Thyroid gland (tissue), 4 donors: ENCODE measurements at regions not wholly inside any gene's neighbourhood (a gene's known extent, or its start where the extent isn't known, plus 50 kb on each side); places are given as distances from the start of the nearest gene placed in this dataset.

Source experiments
- DNase-seq, 2 donors: peaks; one replicate each; pipeline ENCODE4 v3.0.0-alpha.2; 2019
- H3K27ac ChIP-seq, 3 donors: fragments of 200-600 bp; sonication (generic); 1 replicate in 2 of 3; 2 replicates in 1 of 3; pipeline ENCODE4 v1.5.1; 2016 to 2019; ENCODE audit warnings: mild to moderate bottlenecking in 1 of 3, moderate library complexity in 1 of 3
- H3K27me3 ChIP-seq: fragments of 200-600 bp; sonication (generic); one replicate; pipeline ENCODE4 v1.5.1; 2019
- H3K36me3 ChIP-seq, 2 donors: fragments of 200-600 bp; sonication (generic); one replicate each; pipeline ENCODE4 v1.5.1; 2016 to 2019
- H3K4me1 ChIP-seq, 2 donors: fragments of 200-600 bp; sonication (generic); one replicate each; pipeline ENCODE4 v1.5.1; 2017 to 2019
- H3K4me3 ChIP-seq, 3 donors: fragments of 200-600 bp; sonication (generic); replicated peaks in 1 of 3; 1 replicate in 2 of 3; 2 replicates in 1 of 3; pipeline ENCODE4 v1.5.1; 2016; ENCODE audit warnings: mild to moderate bottlenecking in 1 of 3
- H3K9me3 ChIP-seq: fragments of 200-600 bp; sonication (generic); one replicate; pipeline ENCODE4 v1.5.1; 2017
- POLR2A ChIP-seq, 2 donors: fragments of 450-650 bp; IDR thresholded peaks; one replicate each; pipeline ENCODE4 v1.6.1; 2017; ENCODE audit warnings: antibody characterized with exemption in 2 of 2, mild to moderate bottlenecking in 2 of 2, moderate library complexity in 1 of 2
- WGBS, 2 donors: methylation state at CpG; one replicate each; pipeline ENCODE4 v1.1.5; 2017; 5-methylcytosine and 5-hydroxymethylcytosine counted together
- intact Hi-C: fragments of 100-400 bp; cut with DNase I; formaldehyde crosslinking; loops from one replicate; pipeline ENCODE4 v1.15.1; 2023
- TF ChIP-seq, protein P1 (sequence below), 6 experiments: fragments of 200-600 bp in 3 of 6; fragments of 450-650 bp in 3 of 6; sonication (generic) in 3 of 6; IDR thresholded peaks; one replicate each; pipeline ENCODE4 v1.5.1; 2016 to 2019; ENCODE audit warnings: antibody characterized with exemption in 6 of 6, mild to moderate bottlenecking in 2 of 6, inconsistent platforms in 1 of 6, moderate library complexity in 1 of 6

- no peak for DNase-seq
- intact Hi-C loops = no loop called here
- H3K9me3 ChIP-seq = no peaks in the 10 kb centered on the region
- no peaks in the 10 kb centered on the region for H3K27me3 ChIP-seq
- no peak overlapping the region for H3K27ac ChIP-seq
- WGBS, 2 donors = 0% methylated on average over 1 of the region's 1 CpG
- no peaks in the 10 kb centered on the region for H3K36me3 ChIP-seq
- H3K4me3 ChIP-seq = no peak overlapping the region
- H3K4me1 ChIP-seq = peaks cover 0 to 2% of the 10 kb centered on the region in 2 donors
- no peak for TF ChIP-seq POLR2A (IDR thresholded peaks at IDR 0.05)
- TF ChIP-seq, protein P1, sequence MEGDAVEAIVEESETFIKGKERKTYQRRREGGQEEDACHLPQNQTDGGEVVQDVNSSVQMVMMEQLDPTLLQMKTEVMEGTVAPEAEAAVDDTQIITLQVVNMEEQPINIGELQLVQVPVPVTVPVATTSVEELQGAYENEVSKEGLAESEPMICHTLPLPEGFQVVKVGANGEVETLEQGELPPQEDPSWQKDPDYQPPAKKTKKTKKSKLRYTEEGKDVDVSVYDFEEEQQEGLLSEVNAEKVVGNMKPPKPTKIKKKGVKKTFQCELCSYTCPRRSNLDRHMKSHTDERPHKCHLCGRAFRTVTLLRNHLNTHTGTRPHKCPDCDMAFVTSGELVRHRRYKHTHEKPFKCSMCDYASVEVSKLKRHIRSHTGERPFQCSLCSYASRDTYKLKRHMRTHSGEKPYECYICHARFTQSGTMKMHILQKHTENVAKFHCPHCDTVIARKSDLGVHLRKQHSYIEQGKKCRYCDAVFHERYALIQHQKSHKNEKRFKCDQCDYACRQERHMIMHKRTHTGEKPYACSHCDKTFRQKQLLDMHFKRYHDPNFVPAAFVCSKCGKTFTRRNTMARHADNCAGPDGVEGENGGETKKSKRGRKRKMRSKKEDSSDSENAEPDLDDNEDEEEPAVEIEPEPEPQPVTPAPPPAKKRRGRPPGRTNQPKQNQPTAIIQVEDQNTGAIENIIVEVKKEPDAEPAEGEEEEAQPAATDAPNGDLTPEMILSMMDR (IDR thresholded peaks at IDR 0.05) = no peak
Measured at GRCh38 chr10:30778769-30779168, 149.2 kb upstream of the LYZL2 start.

GRCh38 chr10:30775779-30776591 is 146.4 kb upstream of the LYZL2 start:
- no peaks in the 10 kb centered on the region for H3K27me3 ChIP-seq
- 70 to 85% methylated on average over 10 of the region's 10 CpGs for WGBS, 2 donors
- intact Hi-C loops = no loop called here
- TF ChIP-seq POLR2A (IDR thresholded peaks at IDR 0.05) = no peak
- H3K4me1 ChIP-seq = no peaks in the 10 kb centered on the region
- H3K27ac ChIP-seq = no peak overlapping the region
- H3K9me3 ChIP-seq = no peaks in the 10 kb centered on the region
- no peak for DNase-seq
- H3K36me3 ChIP-seq = no peaks in the 10 kb centered on the region
- no peak overlapping the region for H3K4me3 ChIP-seq

- Histone ChIP-seq H3K9me3 (no peaks in the 10 kb centered on the region), H3K27ac (no peak overlapping the region), H3K36me3 (no peaks in the 10 kb centered on the region), H3K27me3 (no peaks in the 10 kb centered on the region), H3K4me1 (no peaks in the 10 kb centered on the region), H3K4me3 (no peak overlapping the region)
- WGBS, 2 donors = 86 to 89% methylated on average over 10 of the region's 10 CpGs
- DNase-seq = no peak
- TF ChIP-seq POLR2A (IDR thresholded peaks at IDR 0.05) = no peak
- TF ChIP-seq, protein P1 (IDR thresholded peaks at IDR 0.05) = no peak
- intact Hi-C loops = no loop called here
Measured at GRCh38 chr10:30774261-30774660, 144.7 kb upstream of the LYZL2 start.

DNA sequence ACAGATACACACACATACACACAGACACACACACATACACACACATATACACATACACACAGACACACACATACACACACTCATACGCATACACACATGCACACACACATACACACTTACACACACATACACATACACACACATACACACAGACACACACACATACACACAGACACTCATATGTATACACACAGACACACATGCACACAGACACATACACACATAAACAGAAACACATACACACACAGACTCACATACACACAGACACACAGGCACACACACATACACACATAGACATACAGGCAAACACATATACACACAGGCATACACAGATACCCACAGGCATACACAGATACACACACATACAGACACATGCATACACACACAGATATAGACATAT is 143.9 kb upstream of the LYZL2 start:
- no peaks in the 10 kb centered on the region for H3K9me3 ChIP-seq
- DNase-seq = no peak
- TF ChIP-seq, protein P1 (IDR thresholded peaks at IDR 0.05) = no peak
- TF ChIP-seq POLR2A (IDR thresholded peaks at IDR 0.05) = no peak
- no peak overlapping the region for H3K4me3 ChIP-seq
- WGBS, 2 donors = 67 to 73% methylated on average over 1 of the region's 1 CpG
- H3K27me3 ChIP-seq = no peaks in the 10 kb centered on the region
- no peaks in the 10 kb centered on the region for H3K4me1 ChIP-seq
- no peaks in the 10 kb centered on the region for H3K36me3 ChIP-seq
- intact Hi-C loops = no loop called here
- H3K27ac ChIP-seq = no peak overlapping the region

GRCh38 chr10:30770816-30771215 is 141.3 kb upstream of the LYZL2 start:
- WGBS, 2 donors = 36 to 44% methylated on average over 1 of the region's 1 CpG
- intact Hi-C loops = no loop called here
- Histone ChIP-seq H3K9me3 (no peaks in the 10 kb centered on the region), H3K27me3 (no peaks in the 10 kb centered on the region), H3K4me3 (no peak overlapping the region), H3K27ac (no peak overlapping the region), H3K4me1 (no peaks in the 10 kb centered on the region), H3K36me3 (no peaks in the 10 kb centered on the region)
- no peak for DNase-seq
- no peak for TF ChIP-seq POLR2A (IDR thresholded peaks at IDR 0.05)
- TF ChIP-seq, protein P1 (IDR thresholded peaks at IDR 0.05) = no peak
